ENCODE measurements at regions not wholly inside any gene's neighbourhood (a gene's known extent, or its start where the extent isn't known, plus 50 kb on each side); places are given as distances from the start of the nearest gene placed in this dataset.

DNA sequence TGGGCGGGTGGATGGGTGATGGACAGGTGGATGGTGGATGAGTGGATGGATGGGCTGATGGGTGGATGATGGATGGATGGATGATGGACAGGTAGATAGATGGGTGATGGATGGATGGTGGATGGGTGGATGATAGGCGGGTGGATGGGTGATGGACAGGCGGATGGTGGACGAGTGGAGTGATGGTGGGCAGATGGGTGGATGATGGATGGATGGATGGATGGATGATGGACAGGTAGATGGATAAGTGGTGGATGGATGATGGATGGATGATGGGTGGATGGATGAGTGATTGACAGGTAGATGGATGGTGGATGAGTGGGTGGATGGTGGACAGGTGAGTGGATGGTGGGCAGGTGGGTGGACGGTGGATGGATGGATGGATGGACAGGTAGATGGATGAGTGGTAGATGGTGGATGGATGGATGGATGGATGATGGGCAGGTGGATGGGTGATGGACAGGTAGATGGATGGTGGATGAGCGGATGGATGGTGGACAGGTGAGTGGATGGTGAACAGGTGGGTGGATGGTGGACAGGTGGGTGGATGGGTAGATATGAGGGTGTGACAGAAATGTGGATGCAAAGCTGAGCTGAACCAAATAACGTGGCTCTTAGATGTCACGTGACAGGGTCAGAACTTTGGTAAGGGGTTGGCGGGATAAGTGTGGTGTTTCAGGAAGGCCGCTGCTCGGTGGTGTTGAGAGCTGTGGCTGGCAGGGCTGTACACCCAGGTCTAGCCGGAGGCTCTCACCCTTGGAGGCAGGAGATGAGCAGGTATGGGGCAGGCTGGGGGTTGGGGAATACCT, 234.3 kb upstream of the CIBAR2 start:
- Histone ChIP-seq H3K9me3 (ENCODE audit: control insufficient read depth, insufficient read depth, low read depth, low read length) (no peaks in the 10 kb centered on the region), H3K4me1 (ENCODE audit: control insufficient read depth, insufficient read depth, low read length) (peaks cover 31% of the 10 kb centered on the region), H3K4me3 (ENCODE audit: low read depth in 2 of 2, low read length in 2 of 2) (no peak overlapping the region), H3K36me3 (ENCODE audit: control insufficient read depth, insufficient read depth, low read length) (no peaks in the 10 kb centered on the region), H3K27ac (ENCODE audit: low read length) (no peak overlapping the region), H3K27me3 (ENCODE audit: control insufficient read depth, insufficient read depth, low read length) (no peaks in the 10 kb centered on the region)
- DNase-seq (ENCODE audit: low read depth, low spot score): no peak
- ChIA-PET POLR2A (no interaction called here), CTCF (interaction anchor here (1.1 kb wide), 1 partner anchor 82 kb away, joined by 5 read pairs; no protein-coding TSS in a partner anchor)
- in situ Hi-C loops (cut with HindIII; ENCODE audit: low pct_unique_long_range_greater_than_20kb, low sequenced_read_pairs) (no loop called here), intact Hi-C loops (cut with micrococcal nuclease; ENCODE audit: unreplicated experiment) (no loop called here)
- BruUV-seq (replicated peaks): no TSS peak
- TF ChIP-seq TCF7L2 (IDR thresholded peaks at IDR 0.05; ENCODE audit: low read depth, low read length) (no peak), SIN3A (IDR thresholded peaks at IDR 0.05; ENCODE audit: borderline replicate concordance, insufficient read depth, low read depth, low read length) (no peak), POLR2AphosphoS5 (IDR thresholded peaks at IDR 0.05; ENCODE audit: low read depth, low read length) (no peak)
- TF ChIP-seq, protein P1, sequence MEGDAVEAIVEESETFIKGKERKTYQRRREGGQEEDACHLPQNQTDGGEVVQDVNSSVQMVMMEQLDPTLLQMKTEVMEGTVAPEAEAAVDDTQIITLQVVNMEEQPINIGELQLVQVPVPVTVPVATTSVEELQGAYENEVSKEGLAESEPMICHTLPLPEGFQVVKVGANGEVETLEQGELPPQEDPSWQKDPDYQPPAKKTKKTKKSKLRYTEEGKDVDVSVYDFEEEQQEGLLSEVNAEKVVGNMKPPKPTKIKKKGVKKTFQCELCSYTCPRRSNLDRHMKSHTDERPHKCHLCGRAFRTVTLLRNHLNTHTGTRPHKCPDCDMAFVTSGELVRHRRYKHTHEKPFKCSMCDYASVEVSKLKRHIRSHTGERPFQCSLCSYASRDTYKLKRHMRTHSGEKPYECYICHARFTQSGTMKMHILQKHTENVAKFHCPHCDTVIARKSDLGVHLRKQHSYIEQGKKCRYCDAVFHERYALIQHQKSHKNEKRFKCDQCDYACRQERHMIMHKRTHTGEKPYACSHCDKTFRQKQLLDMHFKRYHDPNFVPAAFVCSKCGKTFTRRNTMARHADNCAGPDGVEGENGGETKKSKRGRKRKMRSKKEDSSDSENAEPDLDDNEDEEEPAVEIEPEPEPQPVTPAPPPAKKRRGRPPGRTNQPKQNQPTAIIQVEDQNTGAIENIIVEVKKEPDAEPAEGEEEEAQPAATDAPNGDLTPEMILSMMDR (IDR thresholded peaks at IDR 0.05): no peak
- TF ChIP-seq, protein P2, sequence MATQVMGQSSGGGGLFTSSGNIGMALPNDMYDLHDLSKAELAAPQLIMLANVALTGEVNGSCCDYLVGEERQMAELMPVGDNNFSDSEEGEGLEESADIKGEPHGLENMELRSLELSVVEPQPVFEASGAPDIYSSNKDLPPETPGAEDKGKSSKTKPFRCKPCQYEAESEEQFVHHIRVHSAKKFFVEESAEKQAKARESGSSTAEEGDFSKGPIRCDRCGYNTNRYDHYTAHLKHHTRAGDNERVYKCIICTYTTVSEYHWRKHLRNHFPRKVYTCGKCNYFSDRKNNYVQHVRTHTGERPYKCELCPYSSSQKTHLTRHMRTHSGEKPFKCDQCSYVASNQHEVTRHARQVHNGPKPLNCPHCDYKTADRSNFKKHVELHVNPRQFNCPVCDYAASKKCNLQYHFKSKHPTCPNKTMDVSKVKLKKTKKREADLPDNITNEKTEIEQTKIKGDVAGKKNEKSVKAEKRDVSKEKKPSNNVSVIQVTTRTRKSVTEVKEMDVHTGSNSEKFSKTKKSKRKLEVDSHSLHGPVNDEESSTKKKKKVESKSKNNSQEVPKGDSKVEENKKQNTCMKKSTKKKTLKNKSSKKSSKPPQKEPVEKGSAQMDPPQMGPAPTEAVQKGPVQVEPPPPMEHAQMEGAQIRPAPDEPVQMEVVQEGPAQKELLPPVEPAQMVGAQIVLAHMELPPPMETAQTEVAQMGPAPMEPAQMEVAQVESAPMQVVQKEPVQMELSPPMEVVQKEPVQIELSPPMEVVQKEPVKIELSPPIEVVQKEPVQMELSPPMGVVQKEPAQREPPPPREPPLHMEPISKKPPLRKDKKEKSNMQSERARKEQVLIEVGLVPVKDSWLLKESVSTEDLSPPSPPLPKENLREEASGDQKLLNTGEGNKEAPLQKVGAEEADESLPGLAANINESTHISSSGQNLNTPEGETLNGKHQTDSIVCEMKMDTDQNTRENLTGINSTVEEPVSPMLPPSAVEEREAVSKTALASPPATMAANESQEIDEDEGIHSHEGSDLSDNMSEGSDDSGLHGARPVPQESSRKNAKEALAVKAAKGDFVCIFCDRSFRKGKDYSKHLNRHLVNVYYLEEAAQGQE (IDR thresholded peaks at IDR 0.05; ENCODE audit: insufficient read depth in 1 of 2, low read depth in 2 of 2, low read length in 1 of 2): no peak
- no peak for ATAC-seq

DNA sequence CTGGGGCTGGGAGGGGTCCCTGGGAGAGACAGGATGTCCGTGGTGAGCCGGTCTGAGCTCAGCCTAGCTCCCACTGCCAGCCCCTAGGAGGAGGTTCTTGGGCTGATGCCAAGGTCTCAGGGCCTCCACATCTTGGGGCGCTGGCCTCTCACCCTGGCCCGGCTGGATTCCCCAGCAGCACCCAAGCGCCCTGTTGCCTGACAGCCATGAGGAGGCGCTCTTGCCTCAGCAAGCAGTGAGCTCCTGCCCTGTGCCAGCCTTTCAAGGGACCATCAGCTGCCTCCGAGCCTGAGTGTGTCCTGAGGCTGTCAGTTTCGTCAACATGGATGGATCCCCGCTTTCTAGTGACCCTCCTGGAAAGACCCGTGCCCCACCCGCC, 234.9 kb upstream of the CIBAR2 start:
- H3K4me3 ChIP-seq (ENCODE audit: low read depth in 2 of 2, low read length in 2 of 2): no peak overlapping the region
- no peaks in the 10 kb centered on the region for H3K9me3 ChIP-seq (ENCODE audit: control insufficient read depth, insufficient read depth, low read depth, low read length)
- POLR2A ChIA-PET: interaction anchor here (0.5 kb wide), 1 partner anchor 208 kb away, joined by 8 read pairs; no protein-coding TSS in a partner anchor
- H3K36me3 ChIP-seq (ENCODE audit: control insufficient read depth, insufficient read depth, low read length): no peaks in the 10 kb centered on the region
- intact Hi-C loops (cut with micrococcal nuclease; ENCODE audit: unreplicated experiment) (no loop called here), in situ Hi-C loops (cut with HindIII; ENCODE audit: low pct_unique_long_range_greater_than_20kb, low sequenced_read_pairs) (no loop called here)
- H3K4me1 ChIP-seq (ENCODE audit: control insufficient read depth, insufficient read depth, low read length): peaks cover 36% of the 10 kb centered on the region
- CTCF ChIA-PET: interaction anchor here (0.6 to 1.1 kb wide), 4 partner anchors 25 to 133 kb away, joined by 3 to 5 read pairs (median 4); no protein-coding TSS in a partner anchor
- DNase-seq (ENCODE audit: low read depth, low spot score): no peak
- H3K27me3 ChIP-seq (ENCODE audit: control insufficient read depth, insufficient read depth, low read length): no peaks in the 10 kb centered on the region
- peak; percentile 32; the same call in 1 of the 2 replicates for ATAC-seq
- no TSS peak for BruUV-seq (replicated peaks)
- H3K27ac ChIP-seq (ENCODE audit: low read length): no peak overlapping the region
- no peak for TF ChIP-seq TCF7L2 (IDR thresholded peaks at IDR 0.05; ENCODE audit: low read depth, low read length)
- no peak for TF ChIP-seq SIN3A (IDR thresholded peaks at IDR 0.05; ENCODE audit: borderline replicate concordance, insufficient read depth, low read depth, low read length)
- TF ChIP-seq POLR2AphosphoS5 (IDR thresholded peaks at IDR 0.05; ENCODE audit: low read depth, low read length): no peak
- TF ChIP-seq, protein P2 (IDR thresholded peaks at IDR 0.05; ENCODE audit: insufficient read depth in 1 of 2, low read depth in 2 of 2, low read length in 1 of 2): no peak
- TF ChIP-seq, protein P1 (IDR thresholded peaks at IDR 0.05): no peak; the same call in 1 of the 2 replicates
